NB4 (cell line): ENCODE measurements at regions not wholly inside any gene's neighbourhood (a gene's known extent, or its start where the extent isn't known, plus 50 kb on each side); places are given as distances from the start of the nearest gene placed in this dataset.

Experiments
- TF ChIP-seq, protein P1 (sequence below): IDR thresholded peaks from one replicate; pipeline ENCODE4 v1.5.1; 2012; ENCODE audit warnings: low read depth, low read length
- TF ChIP-seq, protein P2 (sequence below): IDR thresholded peaks from 2 replicates; pipeline ENCODE4 v1.6.1; 2011; ENCODE audit warnings: low read depth, low read length

DNA sequence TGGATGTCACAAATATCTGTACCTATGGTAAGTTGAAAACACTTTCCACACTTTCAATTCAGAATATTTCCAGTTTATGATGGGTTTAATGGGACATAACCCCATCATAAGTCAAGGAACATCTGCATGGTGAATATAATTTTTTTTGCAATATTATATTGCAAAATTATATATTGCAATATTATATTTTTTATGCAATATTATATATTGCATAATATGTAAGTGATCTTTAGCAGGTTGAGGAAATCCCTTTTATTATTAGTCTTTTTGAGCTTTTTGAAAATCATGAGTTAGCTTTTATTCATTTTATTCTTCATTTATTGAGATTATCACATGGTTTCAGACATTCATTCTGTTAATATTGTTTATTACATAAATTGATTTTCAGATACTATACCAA is 342.2 kb upstream of the GALNT5 start:
- TF ChIP-seq, protein P1, sequence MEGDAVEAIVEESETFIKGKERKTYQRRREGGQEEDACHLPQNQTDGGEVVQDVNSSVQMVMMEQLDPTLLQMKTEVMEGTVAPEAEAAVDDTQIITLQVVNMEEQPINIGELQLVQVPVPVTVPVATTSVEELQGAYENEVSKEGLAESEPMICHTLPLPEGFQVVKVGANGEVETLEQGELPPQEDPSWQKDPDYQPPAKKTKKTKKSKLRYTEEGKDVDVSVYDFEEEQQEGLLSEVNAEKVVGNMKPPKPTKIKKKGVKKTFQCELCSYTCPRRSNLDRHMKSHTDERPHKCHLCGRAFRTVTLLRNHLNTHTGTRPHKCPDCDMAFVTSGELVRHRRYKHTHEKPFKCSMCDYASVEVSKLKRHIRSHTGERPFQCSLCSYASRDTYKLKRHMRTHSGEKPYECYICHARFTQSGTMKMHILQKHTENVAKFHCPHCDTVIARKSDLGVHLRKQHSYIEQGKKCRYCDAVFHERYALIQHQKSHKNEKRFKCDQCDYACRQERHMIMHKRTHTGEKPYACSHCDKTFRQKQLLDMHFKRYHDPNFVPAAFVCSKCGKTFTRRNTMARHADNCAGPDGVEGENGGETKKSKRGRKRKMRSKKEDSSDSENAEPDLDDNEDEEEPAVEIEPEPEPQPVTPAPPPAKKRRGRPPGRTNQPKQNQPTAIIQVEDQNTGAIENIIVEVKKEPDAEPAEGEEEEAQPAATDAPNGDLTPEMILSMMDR, result no peak
- TF ChIP-seq, protein P2, sequence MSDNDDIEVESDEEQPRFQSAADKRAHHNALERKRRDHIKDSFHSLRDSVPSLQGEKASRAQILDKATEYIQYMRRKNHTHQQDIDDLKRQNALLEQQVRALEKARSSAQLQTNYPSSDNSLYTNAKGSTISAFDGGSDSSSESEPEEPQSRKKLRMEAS, result no peak
